ENCODE measurements at regions not wholly inside any gene's neighbourhood (a gene's known extent, or its start where the extent isn't known, plus 50 kb on each side); places are given as distances from the start of the nearest gene placed in this dataset.

- TF ChIP-seq POLR2A (IDR thresholded peaks at IDR 0.05; ENCODE audit: low read length) (no peak), GATA1 (IDR thresholded peaks at IDR 0.05; ENCODE audit: low read depth, low read length) (no peak)
Measured at GRCh38 chr3:190208196-190208595, 87.5 kb upstream of the P3H2 start.
